ENCODE measurements at regions not wholly inside any gene's neighbourhood (a gene's known extent, or its start where the extent isn't known, plus 50 kb on each side); places are given as distances from the start of the nearest gene placed in this dataset.

DNA sequence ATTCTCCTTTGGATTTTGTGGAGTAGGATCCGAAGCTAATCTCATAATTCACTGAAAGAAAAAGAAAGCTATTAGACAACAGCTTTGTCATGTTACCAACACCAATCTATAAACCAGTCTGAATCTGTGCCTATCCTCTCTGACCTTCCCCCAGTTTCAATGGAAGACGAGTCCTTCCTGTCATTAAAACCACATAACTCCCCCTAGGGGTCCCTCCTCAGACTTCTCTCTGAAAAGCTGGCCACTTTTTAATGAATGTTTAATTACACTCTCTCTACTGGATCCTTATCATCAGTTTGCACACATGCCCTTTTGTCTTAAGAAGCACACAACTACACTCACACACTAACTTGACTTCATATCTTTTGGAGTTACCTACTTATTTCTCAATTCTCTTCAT, 98.0 kb upstream of the TSLP start:
- no peak for TF ChIP-seq EZH2 (IDR thresholded peaks at IDR 0.05; ENCODE audit: low read depth)
- TF ChIP-seq, protein P1, sequence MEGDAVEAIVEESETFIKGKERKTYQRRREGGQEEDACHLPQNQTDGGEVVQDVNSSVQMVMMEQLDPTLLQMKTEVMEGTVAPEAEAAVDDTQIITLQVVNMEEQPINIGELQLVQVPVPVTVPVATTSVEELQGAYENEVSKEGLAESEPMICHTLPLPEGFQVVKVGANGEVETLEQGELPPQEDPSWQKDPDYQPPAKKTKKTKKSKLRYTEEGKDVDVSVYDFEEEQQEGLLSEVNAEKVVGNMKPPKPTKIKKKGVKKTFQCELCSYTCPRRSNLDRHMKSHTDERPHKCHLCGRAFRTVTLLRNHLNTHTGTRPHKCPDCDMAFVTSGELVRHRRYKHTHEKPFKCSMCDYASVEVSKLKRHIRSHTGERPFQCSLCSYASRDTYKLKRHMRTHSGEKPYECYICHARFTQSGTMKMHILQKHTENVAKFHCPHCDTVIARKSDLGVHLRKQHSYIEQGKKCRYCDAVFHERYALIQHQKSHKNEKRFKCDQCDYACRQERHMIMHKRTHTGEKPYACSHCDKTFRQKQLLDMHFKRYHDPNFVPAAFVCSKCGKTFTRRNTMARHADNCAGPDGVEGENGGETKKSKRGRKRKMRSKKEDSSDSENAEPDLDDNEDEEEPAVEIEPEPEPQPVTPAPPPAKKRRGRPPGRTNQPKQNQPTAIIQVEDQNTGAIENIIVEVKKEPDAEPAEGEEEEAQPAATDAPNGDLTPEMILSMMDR (conservative IDR thresholded peaks at IDR 0.05) = no peak
